ENCODE measurements at regions not wholly inside any gene's neighbourhood (a gene's known extent, or its start where the extent isn't known, plus 50 kb on each side); places are given as distances from the start of the nearest gene placed in this dataset.

DNA sequence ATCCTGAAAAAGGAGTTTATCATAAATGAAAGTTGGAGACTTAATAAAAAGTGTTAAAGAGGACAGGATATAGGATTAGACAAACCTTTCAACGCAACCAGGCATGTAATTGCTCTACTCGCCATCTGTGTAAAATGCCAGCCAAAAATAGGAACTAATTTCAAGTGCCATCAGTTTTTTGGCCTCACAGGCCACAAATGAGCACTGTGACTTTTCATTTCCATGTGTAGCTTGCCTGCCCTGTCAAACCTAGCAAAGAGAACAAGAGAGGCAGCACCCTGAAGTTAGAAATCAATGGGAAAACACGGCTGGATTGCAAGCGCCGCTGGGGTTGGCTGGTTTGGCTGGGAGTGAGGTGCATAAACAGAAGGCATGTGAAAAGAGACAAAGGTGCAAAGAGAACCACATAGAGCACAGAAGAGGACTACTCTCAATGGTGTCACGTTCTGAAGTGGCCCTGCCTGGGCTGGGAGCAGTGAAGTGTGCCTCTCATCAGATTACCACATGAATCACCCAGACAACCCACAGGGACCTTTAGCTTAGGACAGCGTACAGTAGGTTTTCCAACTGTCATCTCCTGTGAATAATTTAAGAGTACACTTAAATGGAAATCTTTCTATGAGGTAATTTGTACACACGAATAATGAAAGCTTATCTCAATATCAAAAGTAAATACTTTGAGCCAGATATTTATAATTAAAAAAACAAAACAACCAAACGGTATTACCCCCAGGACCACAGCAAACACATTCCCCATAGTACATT lies 78.0 kb upstream of the NHSL1 start:
- no peak for DNase-seq (ENCODE audit: low spot score in 2 of 2)
- Histone ChIP-seq H3K27ac (no peak overlapping the region), H3K27me3 (no peaks in the 10 kb centered on the region), H3K9me3 (no peaks in the 10 kb centered on the region), H3K4me3 (no peak overlapping the region), H3K36me3 (no peaks in the 10 kb centered on the region), H3K4me1 (peaks cover 5% of the 10 kb centered on the region)
- WGBS, result 78% methylated on average over 9 of the region's 9 CpGs
- no peak for TF ChIP-seq EP300 (IDR thresholded peaks at IDR 0.05)
- no peak for TF ChIP-seq POLR2A (IDR thresholded peaks at IDR 0.05)
- TF ChIP-seq, protein P1, sequence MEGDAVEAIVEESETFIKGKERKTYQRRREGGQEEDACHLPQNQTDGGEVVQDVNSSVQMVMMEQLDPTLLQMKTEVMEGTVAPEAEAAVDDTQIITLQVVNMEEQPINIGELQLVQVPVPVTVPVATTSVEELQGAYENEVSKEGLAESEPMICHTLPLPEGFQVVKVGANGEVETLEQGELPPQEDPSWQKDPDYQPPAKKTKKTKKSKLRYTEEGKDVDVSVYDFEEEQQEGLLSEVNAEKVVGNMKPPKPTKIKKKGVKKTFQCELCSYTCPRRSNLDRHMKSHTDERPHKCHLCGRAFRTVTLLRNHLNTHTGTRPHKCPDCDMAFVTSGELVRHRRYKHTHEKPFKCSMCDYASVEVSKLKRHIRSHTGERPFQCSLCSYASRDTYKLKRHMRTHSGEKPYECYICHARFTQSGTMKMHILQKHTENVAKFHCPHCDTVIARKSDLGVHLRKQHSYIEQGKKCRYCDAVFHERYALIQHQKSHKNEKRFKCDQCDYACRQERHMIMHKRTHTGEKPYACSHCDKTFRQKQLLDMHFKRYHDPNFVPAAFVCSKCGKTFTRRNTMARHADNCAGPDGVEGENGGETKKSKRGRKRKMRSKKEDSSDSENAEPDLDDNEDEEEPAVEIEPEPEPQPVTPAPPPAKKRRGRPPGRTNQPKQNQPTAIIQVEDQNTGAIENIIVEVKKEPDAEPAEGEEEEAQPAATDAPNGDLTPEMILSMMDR (IDR thresholded peaks at IDR 0.05), result no peak
- no peak for TF ChIP-seq POLR2AphosphoS5 (IDR thresholded peaks at IDR 0.05)

DNA sequence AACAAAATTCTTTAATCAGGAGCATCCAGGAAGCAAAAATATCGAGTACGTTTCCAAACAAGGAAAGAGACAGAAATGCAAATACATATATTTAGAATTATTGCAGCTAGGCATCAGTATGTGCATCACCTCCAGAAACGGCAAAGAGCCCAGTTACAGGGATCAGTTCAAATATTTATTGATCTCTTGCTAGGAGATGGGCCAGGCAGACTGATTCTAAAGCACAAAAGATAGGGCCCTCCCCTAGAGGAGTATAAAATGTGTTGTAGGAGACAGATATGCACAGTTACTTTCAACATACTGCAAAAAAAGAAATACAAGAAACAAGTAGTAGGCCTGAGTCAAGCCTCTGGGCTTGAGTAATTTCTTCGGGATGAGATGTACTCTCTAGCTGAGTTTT lies 80.7 kb upstream of the NHSL1 start:
- Histone ChIP-seq H3K4me3 (no peak overlapping the region), H3K4me1 (peaks cover 4% of the 10 kb centered on the region), H3K27ac (no peak overlapping the region), H3K27me3 (no peaks in the 10 kb centered on the region), H3K36me3 (no peaks in the 10 kb centered on the region), H3K9me3 (no peaks in the 10 kb centered on the region)
- no peak for DNase-seq (ENCODE audit: low spot score in 2 of 2)
- no peak for TF ChIP-seq EP300 (IDR thresholded peaks at IDR 0.05)
- no peak for TF ChIP-seq POLR2AphosphoS5 (IDR thresholded peaks at IDR 0.05)
- no peak for TF ChIP-seq POLR2A (IDR thresholded peaks at IDR 0.05)
- TF ChIP-seq, protein P1 (IDR thresholded peaks at IDR 0.05), result no peak
- 92% methylated on average over 4 of the region's 4 CpGs for WGBS

GRCh38 chr6:138580801-138581200 lies 81.5 kb upstream of the NHSL1 start:
- Histone ChIP-seq H3K36me3 (no peaks in the 10 kb centered on the region), H3K4me1 (peaks cover 4% of the 10 kb centered on the region), H3K27me3 (no peaks in the 10 kb centered on the region), H3K9me3 (no peaks in the 10 kb centered on the region), H3K27ac (no peak overlapping the region), H3K4me3 (no peak overlapping the region)
- TF ChIP-seq, protein P1 (IDR thresholded peaks at IDR 0.05), result no peak
- no peak for DNase-seq (ENCODE audit: low spot score in 2 of 2)
- 84% methylated on average over 6 of the region's 6 CpGs for WGBS

GRCh38 chr6:138582573-138582972 lies 83.3 kb upstream of the NHSL1 start:
- WGBS, result 67% methylated on average over 4 of the region's 4 CpGs
- H3K9me3 ChIP-seq, result no peaks in the 10 kb centered on the region
- no peaks in the 10 kb centered on the region for H3K36me3 ChIP-seq
- TF ChIP-seq, protein P1 (IDR thresholded peaks at IDR 0.05), result no peak
- TF ChIP-seq POLR2AphosphoS5 (IDR thresholded peaks at IDR 0.05) (no peak), EP300 (IDR thresholded peaks at IDR 0.05) (no peak), POLR2A (IDR thresholded peaks at IDR 0.05) (no peak)
- H3K4me3 ChIP-seq, result no peak overlapping the region
- H3K4me1 ChIP-seq, result peaks cover 4% of the 10 kb centered on the region
- H3K27me3 ChIP-seq, result no peaks in the 10 kb centered on the region
- DNase-seq (ENCODE audit: low spot score in 2 of 2), result no peak
- H3K27ac ChIP-seq, result no peak overlapping the region

DNA sequence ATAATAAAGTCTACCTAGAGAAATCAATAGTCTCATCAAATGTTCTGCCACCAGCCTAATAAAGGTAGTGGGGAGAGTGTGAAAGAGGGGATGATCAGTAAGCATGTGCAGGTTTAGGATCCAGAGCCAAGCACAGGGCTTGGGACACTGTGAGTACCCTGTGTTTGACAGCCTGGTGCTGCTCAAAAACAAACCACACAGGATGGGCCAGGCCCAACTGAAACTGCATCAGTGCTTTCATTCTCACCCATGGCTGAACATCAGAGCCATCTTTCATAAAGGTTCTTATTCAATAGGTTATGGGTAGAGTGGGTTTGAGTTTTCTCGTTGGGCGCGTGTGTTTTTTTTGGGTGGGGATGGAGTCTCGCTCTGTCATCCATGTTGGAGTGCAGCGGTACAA lies 87.3 kb upstream of the NHSL1 start:
- Histone ChIP-seq H3K4me3 (no peak overlapping the region), H3K9me3 (no peaks in the 10 kb centered on the region), H3K4me1 (peaks cover 18% of the 10 kb centered on the region), H3K27me3 (no peaks in the 10 kb centered on the region), H3K27ac (no peak overlapping the region), H3K36me3 (no peaks in the 10 kb centered on the region)
- WGBS, result 88% methylated on average over 5 of the region's 5 CpGs
- DNase-seq (ENCODE audit: low spot score in 2 of 2), result no peak
- TF ChIP-seq, protein P1 (IDR thresholded peaks at IDR 0.05), result no peak
- TF ChIP-seq POLR2AphosphoS5 (IDR thresholded peaks at IDR 0.05) (no peak), POLR2A (IDR thresholded peaks at IDR 0.05) (no peak), EP300 (IDR thresholded peaks at IDR 0.05) (no peak)

All from suprapubic skin (tissue), 4 donors.